K562 (cell line): ENCODE measurements at regions not wholly inside any gene's neighbourhood (a gene's known extent, or its start where the extent isn't known, plus 50 kb on each side); places are given as distances from the start of the nearest gene placed in this dataset.

Experiments used
- ATAC-seq: fragments of 200-7000 bp; cut with Tn5 transposase; 3 replicates; pipeline ENCODE4 v1.9.1; 2020; ENCODE audit warnings: moderate library complexity
- BruUV-seq: library from RNA; stranded (reverse); fragments of 400-500 nt; replicated peaks from 2 replicates; lab custom pipeline; 2021; lab: Mats Ljungman, UMichigan
- CTCF ChIA-PET: fragments of 300-600 bp; formaldehyde crosslinking; extraction: SDS; loops from one replicate; lab custom pipeline; 2021; ENCODE audit warnings: low intra/inter-chr PET ratio; lab: Yijun Ruan, JAX
- POLR2A ChIA-PET: fragments of 300-600, 350-650 bp; sonication (Branson Sonifier 250); formaldehyde crosslinking; extraction: SDS; loops from one replicate; lab custom pipeline; 2021; ENCODE audit warnings: antibody characterized with exemption, inconsistent platforms; lab: Yijun Ruan, JAX
- DNase-seq, 4 experiments: peaks; one replicate each; pipeline versions ENCODE4 v3.0.0 to v3.0.0-alpha.2; 2011 to 2018; ENCODE audit warnings: low spot score in 3 of 4, mixed read lengths in 3 of 4; ENCODE audit errors: extremely low read depth in 1 of 4
- FAIRE-seq: peaks from 2 replicates; lab custom pipeline; 2011; peaks lifted over from hg19 to GRCh38; lab: Jason Lieb, UNC
- H2AFZ ChIP-seq: 2 replicates; pipeline ENCODE4 v1.6.0; 2011; ENCODE audit warnings: low read depth, low read length, control low read depth, inconsistent platforms
- H3K27ac ChIP-seq: fragments of 200-600 bp; 3 replicates; pipeline ENCODE4 v1.8.0; 2011; ENCODE audit warnings: low read depth, mild to moderate bottlenecking, control low read depth, inconsistent platforms, low read length, moderate library complexity, mixed read lengths; ENCODE audit errors: extremely low read depth
- H3K27me3 ChIP-seq, 2 experiments: fragments of 300-600 bp in 1 of 2; 2 replicates in 1 of 2; 3 replicates in 1 of 2; pipeline versions ENCODE4 v1.6.0 to v1.8.0; 2011; ENCODE audit warnings: inconsistent platforms in 2 of 2, low read length in 2 of 2, mild to moderate bottlenecking in 1 of 2, mixed read lengths in 1 of 2, moderate library complexity in 1 of 2; ENCODE audit not compliant: control insufficient read depth in 2 of 2, insufficient read depth in 2 of 2
- H3K36me3 ChIP-seq: fragments of 300-600 bp; 3 replicates; pipeline ENCODE4 v1.8.0; 2011; ENCODE audit warnings: mild to moderate bottlenecking, low read length, inconsistent platforms; ENCODE audit not compliant: control insufficient read depth, insufficient read depth
- H3K4me1 ChIP-seq, 2 experiments: fragments of 200-600 bp in 1 of 2; replicated peaks in 1 of 2; 2 replicates in 1 of 2; 3 replicates in 1 of 2; pipeline versions ENCODE4 v1.5.1 to v1.8.0; 2011; ENCODE audit warnings: inconsistent platforms in 2 of 2, low read length in 2 of 2, mild to moderate bottlenecking in 1 of 2, mixed read lengths in 1 of 2, moderate library complexity in 1 of 2; ENCODE audit not compliant: control insufficient read depth in 2 of 2, insufficient read depth in 2 of 2
- H3K4me2 ChIP-seq: 2 replicates; pipeline ENCODE4 v1.6.1; 2011; ENCODE audit warnings: low read length, control low read depth, inconsistent platforms, mixed read lengths; ENCODE audit not compliant: insufficient read depth
- H3K4me3 ChIP-seq: fragments of 200-600 bp; sonication (generic), shearing (Covaris generic); 2 replicates; pipeline ENCODE4 v1.5.1; 2016; ENCODE audit warnings: control low read depth, inconsistent platforms
- H3K79me2 ChIP-seq: fragments of 200-600 bp; 3 replicates; pipeline ENCODE4 v1.8.0; 2011; ENCODE audit warnings: low read length, inconsistent platforms; ENCODE audit not compliant: control insufficient read depth, insufficient read depth
- H3K9ac ChIP-seq, 2 experiments: 2 replicates each; pipeline versions ENCODE4 v1.6.0 to v1.6.1; 2011; ENCODE audit warnings: low read depth in 2 of 2, low read length in 2 of 2, control low read depth in 1 of 2, inconsistent platforms in 1 of 2, mild to moderate bottlenecking in 1 of 2, mixed read lengths in 1 of 2; ENCODE audit not compliant: insufficient read depth in 1 of 2
- H3K9me1 ChIP-seq: one replicate; pipeline ENCODE4 v1.6.0; 2011; ENCODE audit warnings: inconsistent platforms, mild to moderate bottlenecking, low read length, moderate library complexity; ENCODE audit not compliant: control insufficient read depth, insufficient read depth
- H3K9me3 ChIP-seq: replicated peaks from 2 replicates; pipeline ENCODE4 v1.5.1; 2011; ENCODE audit warnings: low read depth, low read length, inconsistent platforms; ENCODE audit not compliant: control insufficient read depth, insufficient read depth
- H4K20me1 ChIP-seq: replicated peaks from 2 replicates; pipeline ENCODE4 v1.6.1; 2011; ENCODE audit warnings: low read length, inconsistent platforms, mixed read lengths; ENCODE audit not compliant: control insufficient read depth, insufficient read depth
- POLR2AphosphoS2 ChIP-seq: IDR thresholded peaks from 2 replicates; pipeline ENCODE4 v1.6.1; 2012; ENCODE audit warnings: low read length, improper control_type of control experiment
- REST ChIP-seq, 2 experiments: fragments of 450-650 bp; formaldehyde crosslinking in 1 of 2; IDR thresholded peaks; 2 replicates each; pipeline versions ENCODE4 v1.4.0 to v1.6.1; 2014 to 2020; ENCODE audit warnings: mild to moderate bottlenecking in 2 of 2, borderline replicate concordance in 1 of 2, low read depth in 1 of 2
- in situ Hi-C: fragments of 300-500 bp; cut with MboI; formaldehyde crosslinking; loops from 4 replicates; pipeline ENCODE4 v1.15.0; 2018; ENCODE audit warnings: inconsistent platforms, mixed read lengths
- intact Hi-C: fragments of 100-400 bp; cut with micrococcal nuclease; formaldehyde crosslinking; loops from 2 replicates; pipeline ENCODE4 v1.14.2; 2022

GRCh38 chr2:156852210-156852609 lies 405.3 kb upstream of the GALNT5 start (continued):
- TF ChIP-seq REST (IDR thresholded peaks at IDR 0.05; ENCODE audit: borderline replicate concordance), result no peak
- no peak for TF ChIP-seq REST (CRISPR knock-in tag; IDR thresholded peaks at IDR 0.05; ENCODE audit: low read depth)

GRCh38 chr2:156852681-156853080 lies 404.8 kb upstream of the GALNT5 start:
- Histone ChIP-seq H3K4me3 (no peak overlapping the region), H3K27ac (no peak overlapping the region), H3K4me1 (no peaks in the 10 kb centered on the region), H3K27me3 (no peaks in the 10 kb centered on the region), H3K9ac (no peak overlapping the region), H4K20me1 (no peaks in the 10 kb centered on the region), H3K36me3 (no peaks in the 10 kb centered on the region), H2AFZ (no peak overlapping the region), H3K9me3 (no peaks in the 10 kb centered on the region; the same call in 1 of the 2 replicates), H3K79me2 (no peaks in the 10 kb centered on the region), H3K4me2 (no peak overlapping the region), H3K9me1 (no peaks in the 10 kb centered on the region)
- in situ Hi-C loops, result no loop called here
- no TSS peak for BruUV-seq
- intact Hi-C loops, result no loop called here
- POLR2A ChIA-PET, result interaction anchor here (0.6 kb wide), 1 partner anchor 11 kb away, joined by 3 read pairs; no protein-coding TSS in a partner anchor
- TF ChIP-seq POLR2AphosphoS2, result no peak
- CTCF ChIA-PET, result no interaction called here
- DNase-seq, result no peak
- no peak for FAIRE-seq
- ATAC-seq, result no peak
